GM23338 (cell line): ENCODE measurements at regions not wholly inside any gene's neighbourhood (a gene's known extent, or its start where the extent isn't known, plus 50 kb on each side); places are given as distances from the start of the nearest gene placed in this dataset.
A peak's percentile ranks its signal among the peaks of the same experiment; 100 is the strongest.

Experiments used
- ATAC-seq: fragments of 200-7000 bp; cut with Tn5 transposase; 3 replicates; pipeline ENCODE4 v1.9.1; 2020
- DNase-seq: peaks from one replicate; pipeline ENCODE4 v3.0.0-alpha.2; 2015; ENCODE audit warnings: low spot score
- H2AFZ ChIP-seq: fragments of 200-600 bp; sonication (generic); 2 replicates; pipeline ENCODE4 v1.8.0; 2016; ENCODE audit warnings: antibody characterized with exemption, mild to moderate bottlenecking, moderate library complexity
- H3F3A ChIP-seq: fragments of 200-600 bp; sonication (generic); replicated peaks from 2 replicates; pipeline ENCODE4 v1.8.0; 2017; ENCODE audit warnings: antibody characterized with exemption, mixed run types, low read depth
- H3K27ac ChIP-seq: fragments of 200-600 bp; sonication (generic); 2 replicates; pipeline ENCODE4 v1.6.1; 2016; ENCODE audit warnings: low read depth
- H3K27me3 ChIP-seq: fragments of 200-600 bp; sonication (generic); 2 replicates; pipeline ENCODE4 v1.8.0; 2016; ENCODE audit warnings: mild to moderate bottlenecking, mixed run types, moderate library complexity; ENCODE audit not compliant: insufficient read depth
- H3K36me3 ChIP-seq: fragments of 200-600 bp; sonication (generic); 2 replicates; pipeline ENCODE4 v1.8.0; 2016; ENCODE audit warnings: mild to moderate bottlenecking; ENCODE audit not compliant: insufficient read depth
- H3K4me1 ChIP-seq: fragments of 200-600 bp; sonication (generic); 2 replicates; pipeline ENCODE4 v1.8.0; 2016; ENCODE audit warnings: mild to moderate bottlenecking, moderate library complexity; ENCODE audit not compliant: insufficient read depth
- H3K4me2 ChIP-seq: fragments of 200-600 bp; sonication (generic); 2 replicates; pipeline ENCODE4 v1.7.1; 2017; ENCODE audit warnings: mixed run types
- H3K4me3 ChIP-seq: fragments of 200-600 bp; sonication (generic); 2 replicates; pipeline ENCODE4 v1.6.1; 2016; ENCODE audit warnings: mixed run types
- H3K79me2 ChIP-seq: fragments of 200-600 bp; sonication (generic); replicated peaks from 2 replicates; pipeline ENCODE4 v1.8.0; 2017; ENCODE audit warnings: mild to moderate bottlenecking; ENCODE audit not compliant: insufficient read depth
- H3K9me2 ChIP-seq: fragments of 200-600 bp; sonication (generic); 2 replicates; pipeline ENCODE4 v1.8.0; 2017; ENCODE audit not compliant: insufficient read depth
- H4K20me1 ChIP-seq: fragments of 200-600 bp; sonication (generic); replicated peaks from 2 replicates; pipeline ENCODE4 v1.8.0; 2017; ENCODE audit warnings: mild to moderate bottlenecking; ENCODE audit not compliant: insufficient read depth
- H3K27ac Mint-ChIP-seq: 2 replicates; pipeline ENCODE4 v1.8.0; 2020; ENCODE audit warnings: inconsistent platforms, mild to moderate bottlenecking, moderate library complexity, mixed read lengths
- H3K27me3 Mint-ChIP-seq: 3 replicates; pipeline ENCODE4 v1.8.0; 2022; ENCODE audit warnings: low read depth, mild to moderate bottlenecking, moderate library complexity, mixed read lengths, inconsistent platforms; ENCODE audit not compliant: insufficient read depth, poor library complexity
- H3K36me3 Mint-ChIP-seq: 3 replicates; pipeline ENCODE4 v1.8.0; 2021; ENCODE audit warnings: low read depth, mild to moderate bottlenecking, inconsistent platforms, moderate library complexity, mixed read lengths
- H3K4me1 Mint-ChIP-seq: 3 replicates; pipeline ENCODE4 v1.8.0; 2020; ENCODE audit warnings: mild to moderate bottlenecking, inconsistent platforms, mixed read lengths
- H3K4me3 Mint-ChIP-seq: 3 replicates; pipeline ENCODE4 v1.8.0; 2021; ENCODE audit warnings: moderate library complexity, mild to moderate bottlenecking, inconsistent platforms, mixed read lengths
- H3K9me3 Mint-ChIP-seq: 3 replicates; pipeline ENCODE4 v1.8.0; 2020; ENCODE audit warnings: moderate library complexity, mild to moderate bottlenecking, inconsistent platforms, mixed read lengths
- EZH2phosphoT487 ChIP-seq: fragments of 200-600 bp; sonication (generic); IDR thresholded peaks from one replicate; pipeline ENCODE4 v1.8.1; 2018; ENCODE audit warnings: antibody characterized with exemption; ENCODE audit not compliant: unreplicated experiment
- JUNB ChIP-seq: IDR thresholded peaks from one replicate; pipeline ENCODE4 v1.6.1; 2016; ENCODE audit warnings: antibody characterized with exemption; ENCODE audit not compliant: unreplicated experiment
- NANOG ChIP-seq: IDR thresholded peaks from 2 replicates; pipeline ENCODE4 v1.6.1; 2016; ENCODE audit warnings: antibody characterized with exemption, borderline replicate concordance
- POLR2AphosphoS5 ChIP-seq: IDR thresholded peaks from 2 replicates; pipeline ENCODE4 v1.6.1; 2016; ENCODE audit warnings: antibody characterized with exemption, low read depth
- STAT1 ChIP-seq: IDR thresholded peaks from one replicate; pipeline ENCODE4 v1.6.1; 2016; ENCODE audit warnings: antibody characterized with exemption; ENCODE audit not compliant: unreplicated experiment
- ZNF114 ChIP-seq: fragments of 250-450 bp; sonication (Bioruptor Pico); IDR thresholded peaks from 2 replicates; pipeline ENCODE4 v1.5.0; 2020; ENCODE audit warnings: mild to moderate bottlenecking, moderate library complexity
- ZNF331 ChIP-seq: fragments of 250-450 bp; sonication (Bioruptor Pico); IDR thresholded peaks from 2 replicates; pipeline ENCODE4 v1.5.0; 2020; ENCODE audit warnings: low read depth, mild to moderate bottlenecking, moderate library complexity
- TF ChIP-seq, protein P1 (sequence below): IDR thresholded peaks from one replicate; pipeline ENCODE4 v1.6.1; 2018; ENCODE audit warnings: antibody characterized with exemption; ENCODE audit not compliant: unreplicated experiment
- TF ChIP-seq, protein P2 (sequence below), 2 experiments: fragments of 200-600 bp in 1 of 2; sonication (generic) in 1 of 2; conservative IDR thresholded peaks; 2 replicates each; pipeline versions ENCODE4 v1.5.1 to v1.6.1; 2016 to 2017; ENCODE audit warnings: antibody characterized with exemption in 2 of 2, low read depth in 2 of 2, mild to moderate bottlenecking in 2 of 2, moderate library complexity in 1 of 2

DNA sequence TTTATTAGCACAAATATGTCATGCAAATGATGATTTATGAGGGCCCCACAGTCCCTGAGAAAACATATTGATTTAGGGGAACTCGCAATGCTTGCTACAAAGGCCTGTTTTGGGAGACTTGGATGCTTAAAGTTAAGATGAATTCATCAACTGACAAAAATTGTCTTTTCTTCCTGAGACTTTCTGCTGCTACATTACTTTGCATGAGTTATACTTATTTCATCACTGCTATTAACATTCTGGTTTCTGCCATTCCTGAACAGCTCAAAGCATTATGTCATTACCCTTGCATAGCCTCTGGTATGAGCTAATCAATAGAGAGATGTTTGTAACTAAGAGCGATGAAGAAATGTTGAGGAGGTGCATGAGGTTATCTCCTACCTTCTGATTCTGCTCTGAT lies 74.4 kb downstream of the SOX11 start (continued):
- TF ChIP-seq, protein P1, sequence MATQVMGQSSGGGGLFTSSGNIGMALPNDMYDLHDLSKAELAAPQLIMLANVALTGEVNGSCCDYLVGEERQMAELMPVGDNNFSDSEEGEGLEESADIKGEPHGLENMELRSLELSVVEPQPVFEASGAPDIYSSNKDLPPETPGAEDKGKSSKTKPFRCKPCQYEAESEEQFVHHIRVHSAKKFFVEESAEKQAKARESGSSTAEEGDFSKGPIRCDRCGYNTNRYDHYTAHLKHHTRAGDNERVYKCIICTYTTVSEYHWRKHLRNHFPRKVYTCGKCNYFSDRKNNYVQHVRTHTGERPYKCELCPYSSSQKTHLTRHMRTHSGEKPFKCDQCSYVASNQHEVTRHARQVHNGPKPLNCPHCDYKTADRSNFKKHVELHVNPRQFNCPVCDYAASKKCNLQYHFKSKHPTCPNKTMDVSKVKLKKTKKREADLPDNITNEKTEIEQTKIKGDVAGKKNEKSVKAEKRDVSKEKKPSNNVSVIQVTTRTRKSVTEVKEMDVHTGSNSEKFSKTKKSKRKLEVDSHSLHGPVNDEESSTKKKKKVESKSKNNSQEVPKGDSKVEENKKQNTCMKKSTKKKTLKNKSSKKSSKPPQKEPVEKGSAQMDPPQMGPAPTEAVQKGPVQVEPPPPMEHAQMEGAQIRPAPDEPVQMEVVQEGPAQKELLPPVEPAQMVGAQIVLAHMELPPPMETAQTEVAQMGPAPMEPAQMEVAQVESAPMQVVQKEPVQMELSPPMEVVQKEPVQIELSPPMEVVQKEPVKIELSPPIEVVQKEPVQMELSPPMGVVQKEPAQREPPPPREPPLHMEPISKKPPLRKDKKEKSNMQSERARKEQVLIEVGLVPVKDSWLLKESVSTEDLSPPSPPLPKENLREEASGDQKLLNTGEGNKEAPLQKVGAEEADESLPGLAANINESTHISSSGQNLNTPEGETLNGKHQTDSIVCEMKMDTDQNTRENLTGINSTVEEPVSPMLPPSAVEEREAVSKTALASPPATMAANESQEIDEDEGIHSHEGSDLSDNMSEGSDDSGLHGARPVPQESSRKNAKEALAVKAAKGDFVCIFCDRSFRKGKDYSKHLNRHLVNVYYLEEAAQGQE = no peak
- TF ChIP-seq ZNF331 = no peak
- TF ChIP-seq JUNB = no peak
- TF ChIP-seq ZNF114 (CRISPR knock-in tag) = no peak

DNA sequence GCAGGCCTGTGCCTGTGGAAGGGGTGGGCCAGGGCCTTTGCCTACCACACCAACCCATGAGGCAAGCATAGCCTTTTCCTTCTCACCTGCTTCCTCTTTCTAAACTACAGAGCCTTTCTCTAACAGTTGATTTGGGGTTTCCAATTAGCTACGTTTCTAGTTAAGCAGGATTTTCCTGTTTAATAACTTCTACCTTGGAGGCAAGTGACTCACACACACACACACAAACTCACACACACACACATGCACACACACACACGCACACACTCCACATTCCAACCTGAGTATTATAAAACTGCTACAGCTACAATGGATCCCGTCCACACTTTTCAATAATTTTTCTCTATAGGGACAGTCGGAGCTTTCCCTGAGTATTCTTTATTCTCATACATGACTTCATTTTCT lies 84.9 kb downstream of the SOX11 start:
- DNase-seq = no peak
- Histone ChIP-seq H3K4me2 (no peak overlapping the region), H3K4me3 (no peak overlapping the region), H3K27me3 (no peaks in the 10 kb centered on the region), H2AFZ (no peak overlapping the region), H3K4me1 (peaks cover 10% of the 10 kb centered on the region; the same call in 1 of the 2 replicates), H3K27ac (no peak overlapping the region), H3K36me3 (no peaks in the 10 kb centered on the region), H3F3A (no peaks in the 10 kb centered on the region), H3K9me2 (no peaks in the 10 kb centered on the region), H3K79me2 (no peaks in the 10 kb centered on the region), H4K20me1 (no peaks in the 10 kb centered on the region)
- H3K27ac Mint-ChIP-seq = no peak overlapping the region
- TF ChIP-seq, protein P2, sequence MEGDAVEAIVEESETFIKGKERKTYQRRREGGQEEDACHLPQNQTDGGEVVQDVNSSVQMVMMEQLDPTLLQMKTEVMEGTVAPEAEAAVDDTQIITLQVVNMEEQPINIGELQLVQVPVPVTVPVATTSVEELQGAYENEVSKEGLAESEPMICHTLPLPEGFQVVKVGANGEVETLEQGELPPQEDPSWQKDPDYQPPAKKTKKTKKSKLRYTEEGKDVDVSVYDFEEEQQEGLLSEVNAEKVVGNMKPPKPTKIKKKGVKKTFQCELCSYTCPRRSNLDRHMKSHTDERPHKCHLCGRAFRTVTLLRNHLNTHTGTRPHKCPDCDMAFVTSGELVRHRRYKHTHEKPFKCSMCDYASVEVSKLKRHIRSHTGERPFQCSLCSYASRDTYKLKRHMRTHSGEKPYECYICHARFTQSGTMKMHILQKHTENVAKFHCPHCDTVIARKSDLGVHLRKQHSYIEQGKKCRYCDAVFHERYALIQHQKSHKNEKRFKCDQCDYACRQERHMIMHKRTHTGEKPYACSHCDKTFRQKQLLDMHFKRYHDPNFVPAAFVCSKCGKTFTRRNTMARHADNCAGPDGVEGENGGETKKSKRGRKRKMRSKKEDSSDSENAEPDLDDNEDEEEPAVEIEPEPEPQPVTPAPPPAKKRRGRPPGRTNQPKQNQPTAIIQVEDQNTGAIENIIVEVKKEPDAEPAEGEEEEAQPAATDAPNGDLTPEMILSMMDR (conservative IDR thresholded peaks at IDR 0.05; ENCODE audit: low read depth in 2 of 2) = no peak
- no peak for TF ChIP-seq JUNB
- ATAC-seq = no peak
- H3K4me1 Mint-ChIP-seq = peaks cover 3% of the 10 kb centered on the region; the same call in 1 of the 3 replicates
- H3K9me3 Mint-ChIP-seq = no peaks in the 10 kb centered on the region
- H3K4me3 Mint-ChIP-seq = no peak overlapping the region
- no peaks in the 10 kb centered on the region for H3K36me3 Mint-ChIP-seq
- H3K27me3 Mint-ChIP-seq = no peaks in the 10 kb centered on the region

DNA sequence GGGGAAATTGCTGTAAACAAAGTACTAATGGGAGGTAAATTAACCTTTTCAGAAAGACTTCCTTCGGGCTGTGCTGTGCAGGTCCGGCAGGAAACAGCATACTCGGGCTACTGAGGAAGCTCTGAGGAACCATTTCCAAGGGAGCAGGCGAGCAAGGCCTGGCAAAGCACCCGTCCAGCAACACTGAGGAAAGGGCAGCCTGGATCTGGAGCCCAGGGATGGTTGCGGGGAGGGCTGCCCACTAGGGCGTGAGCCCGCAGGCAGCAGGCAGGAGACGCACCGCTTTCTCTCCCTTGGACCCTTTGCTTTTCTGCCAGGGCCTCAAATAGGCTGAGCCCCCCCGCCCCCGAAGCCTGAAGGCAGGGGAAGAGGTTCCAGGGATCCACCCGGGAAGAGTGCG lies 89.5 kb downstream of the SOX11 start:
- Histone ChIP-seq H3K4me1 (peaks cover 7% of the 10 kb centered on the region; the same call in 1 of the 2 replicates), H3K27ac (no peak overlapping the region), H3K27me3 (no peaks in the 10 kb centered on the region), H2AFZ (peak overlapping the region; percentile 90), H3K4me2 (no peak overlapping the region), H3F3A (no peaks in the 10 kb centered on the region), H3K36me3 (no peaks in the 10 kb centered on the region), H3K9me2 (no peaks in the 10 kb centered on the region), H4K20me1 (no peaks in the 10 kb centered on the region), H3K79me2 (no peaks in the 10 kb centered on the region), H3K4me3 (no peak overlapping the region)
- Mint-ChIP-seq H3K4me1 (peaks cover 3% of the 10 kb centered on the region; the same call in 1 of the 3 replicates), H3K4me3 (no peak overlapping the region), H3K27me3 (no peaks in the 10 kb centered on the region), H3K27ac (no peak overlapping the region), H3K9me3 (peaks cover 1% of the 10 kb centered on the region; the same call in 1 of the 3 replicates), H3K36me3 (no peaks in the 10 kb centered on the region)
- DNase-seq (peak; percentile 8), ATAC-seq (peak; percentile 63)
- no peak for TF ChIP-seq EZH2phosphoT487
- TF ChIP-seq, protein P1 = no peak
- TF ChIP-seq ZNF114 (CRISPR knock-in tag) = no peak
- TF ChIP-seq STAT1 = no peak
- TF ChIP-seq NANOG = no peak
- TF ChIP-seq POLR2AphosphoS5 = no peak
